K562 (cell line): ENCODE measurements at regions not wholly inside any gene's neighbourhood (a gene's known extent, or its start where the extent isn't known, plus 50 kb on each side); places are given as distances from the start of the nearest gene placed in this dataset.

Source experiments
- ARHGAP35 ChIP-seq: fragments of 450-650 bp; IDR thresholded peaks from 2 replicates; pipeline ENCODE4 v1.6.1; 2018; ENCODE audit not compliant: partially characterized antibody
- GATAD2A ChIP-seq: fragments of 450-650 bp; IDR thresholded peaks from 2 replicates; pipeline ENCODE4 v1.6.1; 2017
- HDAC8 ChIP-seq: fragments of 450-650 bp; IDR thresholded peaks from 2 replicates; pipeline ENCODE4 v1.6.1; 2016; ENCODE audit warnings: mild to moderate bottlenecking, missing genetic modification characterization, moderate library complexity, missing compliant biosample characterization
- HNRNPLL ChIP-seq: fragments of 200-400 bp; formaldehyde crosslinking; IDR thresholded peaks from 2 replicates; pipeline ENCODE4 v1.6.1; 2017; ENCODE audit warnings: low read length, low read depth, mild to moderate bottlenecking; ENCODE audit not compliant: poor library complexity, severe bottlenecking
- SIN3A ChIP-seq, 2 experiments: fragments of 150-350 bp in 1 of 2; IDR thresholded peaks; 2 replicates each; pipeline ENCODE4 v1.6.1; 2011 to 2016; ENCODE audit warnings: borderline replicate concordance in 2 of 2, low read depth in 2 of 2, low read length in 2 of 2, mild to moderate bottlenecking in 2 of 2, moderate library complexity in 2 of 2; ENCODE audit not compliant: control insufficient read depth in 1 of 2
- TOE1 ChIP-seq, 2 experiments: fragments of 450-650 bp in 1 of 2; sonication (generic) in 1 of 2; formaldehyde crosslinking in 1 of 2; IDR thresholded peaks; 2 replicates each; pipeline versions ENCODE4 v1.7.1 to v1.8.0; 2016 to 2022; ENCODE audit warnings: borderline replicate concordance in 2 of 2, mild to moderate bottlenecking in 2 of 2, antibody characterized with exemption in 1 of 2, inconsistent platforms in 1 of 2, low read depth in 1 of 2, missing genetic modification reagents in 1 of 2, moderate library complexity in 1 of 2
- ZNF23 ChIP-seq: fragments of 250-450 bp; sonication (Bioruptor Pico); IDR thresholded peaks from 2 replicates; pipeline ENCODE4 v1.4.0; 2020; ENCODE audit warnings: mild to moderate bottlenecking
- ZNF316 ChIP-seq: fragments of 450-650 bp; IDR thresholded peaks from 2 replicates; pipeline ENCODE4 v1.6.1; 2016
- ZNF589 ChIP-seq: fragments of 200-800 bp; sonication (Bioruptor generic); IDR thresholded peaks from 2 replicates; pipeline ENCODE4 v1.6.1; 2016; ENCODE audit warnings: low read depth, missing genetic modification characterization, missing compliant biosample characterization
- TF ChIP-seq, protein P1 (sequence below), 2 experiments: fragments of 450-650 bp in 1 of 2; sonication (generic) in 1 of 2; formaldehyde crosslinking in 1 of 2; IDR thresholded peaks in 1 of 2; conservative IDR thresholded peaks in 1 of 2; 2 replicates each; pipeline versions ENCODE4 v1.6.1 to v1.8.1; 2016 to 2023; ENCODE audit warnings: mild to moderate bottlenecking in 2 of 2, moderate library complexity in 2 of 2, inconsistent platforms in 1 of 2, missing genetic modification reagents in 1 of 2
- TF ChIP-seq, protein P2 (sequence below): sonication (generic); formaldehyde crosslinking; IDR thresholded peaks from 2 replicates; pipeline ENCODE4 v1.8.1; 2023; ENCODE audit warnings: missing genetic modification reagents, mild to moderate bottlenecking, borderline replicate concordance
- TF ChIP-seq, protein P3 (sequence below), 2 experiments: fragments of 450-650 bp; IDR thresholded peaks; 2 replicates each; pipeline ENCODE4 v1.6.1; 2018; ENCODE audit warnings: mild to moderate bottlenecking in 2 of 2, low read depth in 1 of 2; ENCODE audit not compliant: partially characterized antibody in 2 of 2
- TF ChIP-seq, protein P4 (sequence below): fragments of 450-650 bp; formaldehyde crosslinking; IDR thresholded peaks from 2 replicates; pipeline ENCODE4 v1.4.0; 2020; ENCODE audit warnings: mild to moderate bottlenecking, moderate library complexity

DNA sequence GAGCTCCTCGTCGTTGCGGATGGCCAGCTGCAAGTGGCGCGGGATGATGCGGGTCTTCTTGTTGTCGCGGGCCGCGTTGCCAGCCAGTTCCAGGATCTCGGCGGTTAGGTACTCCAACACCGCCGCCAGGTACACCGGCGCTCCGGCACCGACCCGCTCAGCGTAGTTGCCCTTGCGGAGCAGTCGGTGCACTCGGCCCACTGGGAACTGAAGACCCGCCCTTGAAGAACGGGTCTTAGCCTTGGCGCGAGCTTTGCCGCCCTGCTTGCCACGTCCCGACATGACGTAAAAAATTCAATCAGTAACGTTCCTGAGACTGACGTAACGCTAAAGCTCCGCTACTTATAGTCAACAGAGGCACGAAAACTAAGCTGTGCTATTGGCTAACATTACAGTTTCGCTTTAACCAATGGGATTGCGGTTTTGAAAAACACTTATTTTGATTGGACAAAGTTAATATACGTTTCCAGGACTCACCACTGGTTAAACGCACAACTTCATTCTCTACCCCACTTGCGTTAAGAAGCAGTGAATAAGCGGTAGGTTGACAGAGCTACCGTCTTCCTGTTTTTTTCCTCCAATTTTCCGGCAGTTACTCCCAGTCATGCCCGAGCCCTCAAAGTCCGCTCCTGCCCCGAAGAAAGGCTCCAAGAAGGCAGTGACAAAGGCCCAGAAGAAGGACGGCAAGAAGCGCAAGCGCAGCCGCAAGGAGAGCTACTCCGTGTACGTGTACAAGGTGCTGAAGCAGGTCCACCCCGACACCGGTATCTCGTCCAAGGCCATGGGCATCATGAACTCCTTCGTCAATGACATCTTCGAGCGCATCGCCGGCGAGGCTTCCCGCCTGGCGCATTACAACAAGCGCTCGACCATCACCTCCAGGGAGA, 73.9 kb downstream of the OR2B2 start (continued):
- TF ChIP-seq, protein P1, sequence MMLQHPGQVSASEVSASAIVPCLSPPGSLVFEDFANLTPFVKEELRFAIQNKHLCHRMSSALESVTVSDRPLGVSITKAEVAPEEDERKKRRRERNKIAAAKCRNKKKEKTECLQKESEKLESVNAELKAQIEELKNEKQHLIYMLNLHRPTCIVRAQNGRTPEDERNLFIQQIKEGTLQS (IDR thresholded peaks at IDR 0.05): peak; percentile 88
- TF ChIP-seq, protein P1 (CRISPR knock-in tag; conservative IDR thresholded peaks at IDR 0.05): peak; percentile 85
- TF ChIP-seq, protein P2, sequence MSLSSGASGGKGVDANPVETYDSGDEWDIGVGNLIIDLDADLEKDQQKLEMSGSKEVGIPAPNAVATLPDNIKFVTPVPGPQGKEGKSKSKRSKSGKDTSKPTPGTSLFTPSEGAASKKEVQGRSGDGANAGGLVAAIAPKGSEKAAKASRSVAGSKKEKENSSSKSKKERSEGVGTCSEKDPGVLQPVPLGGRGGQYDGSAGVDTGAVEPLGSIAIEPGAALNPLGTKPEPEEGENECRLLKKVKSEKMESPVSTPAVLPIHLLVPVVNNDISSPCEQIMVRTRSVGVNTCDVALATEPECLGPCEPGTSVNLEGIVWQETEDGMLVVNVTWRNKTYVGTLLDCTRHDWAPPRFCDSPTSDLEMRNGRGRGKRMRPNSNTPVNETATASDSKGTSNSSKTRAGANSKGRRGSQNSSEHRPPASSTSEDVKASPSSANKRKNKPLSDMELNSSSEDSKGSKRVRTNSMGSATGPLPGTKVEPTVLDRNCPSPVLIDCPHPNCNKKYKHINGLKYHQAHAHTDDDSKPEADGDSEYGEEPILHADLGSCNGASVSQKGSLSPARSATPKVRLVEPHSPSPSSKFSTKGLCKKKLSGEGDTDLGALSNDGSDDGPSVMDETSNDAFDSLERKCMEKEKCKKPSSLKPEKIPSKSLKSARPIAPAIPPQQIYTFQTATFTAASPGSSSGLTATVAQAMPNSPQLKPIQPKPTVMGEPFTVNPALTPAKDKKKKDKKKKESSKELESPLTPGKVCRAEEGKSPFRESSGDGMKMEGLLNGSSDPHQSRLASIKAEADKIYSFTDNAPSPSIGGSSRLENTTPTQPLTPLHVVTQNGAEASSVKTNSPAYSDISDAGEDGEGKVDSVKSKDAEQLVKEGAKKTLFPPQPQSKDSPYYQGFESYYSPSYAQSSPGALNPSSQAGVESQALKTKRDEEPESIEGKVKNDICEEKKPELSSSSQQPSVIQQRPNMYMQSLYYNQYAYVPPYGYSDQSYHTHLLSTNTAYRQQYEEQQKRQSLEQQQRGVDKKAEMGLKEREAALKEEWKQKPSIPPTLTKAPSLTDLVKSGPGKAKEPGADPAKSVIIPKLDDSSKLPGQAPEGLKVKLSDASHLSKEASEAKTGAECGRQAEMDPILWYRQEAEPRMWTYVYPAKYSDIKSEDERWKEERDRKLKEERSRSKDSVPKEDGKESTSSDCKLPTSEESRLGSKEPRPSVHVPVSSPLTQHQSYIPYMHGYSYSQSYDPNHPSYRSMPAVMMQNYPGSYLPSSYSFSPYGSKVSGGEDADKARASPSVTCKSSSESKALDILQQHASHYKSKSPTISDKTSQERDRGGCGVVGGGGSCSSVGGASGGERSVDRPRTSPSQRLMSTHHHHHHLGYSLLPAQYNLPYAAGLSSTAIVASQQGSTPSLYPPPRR (CRISPR knock-in tag): peak; percentile 92; the same call in 1 of the 2 replicates
- 0 out of 2 replicates have a peak, but pooled peaks have one; percentile 46 for TF ChIP-seq HDAC8 (tag)
- TF ChIP-seq ZNF23 (CRISPR knock-in tag): no peak
- TF ChIP-seq SIN3A (IDR thresholded peaks at IDR 0.05; ENCODE audit: borderline replicate concordance in 2 of 2, control insufficient read depth in 1 of 2, low read depth in 2 of 2, low read length in 2 of 2): peak; percentile 71 to 76; a peak in 1 of 4 replicates
- TF ChIP-seq ZNF316: no peak
- no peak for TF ChIP-seq ARHGAP35
- peak; percentile 42 for TF ChIP-seq TOE1 (IDR thresholded peaks at IDR 0.05; ENCODE audit: borderline replicate concordance)
- peak; percentile 21; the same call in 1 of the 2 replicates for TF ChIP-seq TOE1 (CRISPR knock-in tag; IDR thresholded peaks at IDR 0.05; ENCODE audit: borderline replicate concordance, low read depth)
- peak; percentile 96 for TF ChIP-seq HNRNPLL
- TF ChIP-seq, protein P3, sequence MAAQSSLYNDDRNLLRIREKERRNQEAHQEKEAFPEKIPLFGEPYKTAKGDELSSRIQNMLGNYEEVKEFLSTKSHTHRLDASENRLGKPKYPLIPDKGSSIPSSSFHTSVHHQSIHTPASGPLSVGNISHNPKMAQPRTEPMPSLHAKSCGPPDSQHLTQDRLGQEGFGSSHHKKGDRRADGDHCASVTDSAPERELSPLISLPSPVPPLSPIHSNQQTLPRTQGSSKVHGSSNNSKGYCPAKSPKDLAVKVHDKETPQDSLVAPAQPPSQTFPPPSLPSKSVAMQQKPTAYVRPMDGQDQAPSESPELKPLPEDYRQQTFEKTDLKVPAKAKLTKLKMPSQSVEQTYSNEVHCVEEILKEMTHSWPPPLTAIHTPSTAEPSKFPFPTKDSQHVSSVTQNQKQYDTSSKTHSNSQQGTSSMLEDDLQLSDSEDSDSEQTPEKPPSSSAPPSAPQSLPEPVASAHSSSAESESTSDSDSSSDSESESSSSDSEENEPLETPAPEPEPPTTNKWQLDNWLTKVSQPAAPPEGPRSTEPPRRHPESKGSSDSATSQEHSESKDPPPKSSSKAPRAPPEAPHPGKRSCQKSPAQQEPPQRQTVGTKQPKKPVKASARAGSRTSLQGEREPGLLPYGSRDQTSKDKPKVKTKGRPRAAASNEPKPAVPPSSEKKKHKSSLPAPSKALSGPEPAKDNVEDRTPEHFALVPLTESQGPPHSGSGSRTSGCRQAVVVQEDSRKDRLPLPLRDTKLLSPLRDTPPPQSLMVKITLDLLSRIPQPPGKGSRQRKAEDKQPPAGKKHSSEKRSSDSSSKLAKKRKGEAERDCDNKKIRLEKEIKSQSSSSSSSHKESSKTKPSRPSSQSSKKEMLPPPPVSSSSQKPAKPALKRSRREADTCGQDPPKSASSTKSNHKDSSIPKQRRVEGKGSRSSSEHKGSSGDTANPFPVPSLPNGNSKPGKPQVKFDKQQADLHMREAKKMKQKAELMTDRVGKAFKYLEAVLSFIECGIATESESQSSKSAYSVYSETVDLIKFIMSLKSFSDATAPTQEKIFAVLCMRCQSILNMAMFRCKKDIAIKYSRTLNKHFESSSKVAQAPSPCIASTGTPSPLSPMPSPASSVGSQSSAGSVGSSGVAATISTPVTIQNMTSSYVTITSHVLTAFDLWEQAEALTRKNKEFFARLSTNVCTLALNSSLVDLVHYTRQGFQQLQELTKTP (IDR thresholded peaks at IDR 0.05; ENCODE audit: low read depth in 1 of 2, partially characterized antibody in 2 of 2): peak; percentile 78 to 90
- TF ChIP-seq ZNF589 (CRISPR knock-in tag): no peak
- TF ChIP-seq, protein P4, sequence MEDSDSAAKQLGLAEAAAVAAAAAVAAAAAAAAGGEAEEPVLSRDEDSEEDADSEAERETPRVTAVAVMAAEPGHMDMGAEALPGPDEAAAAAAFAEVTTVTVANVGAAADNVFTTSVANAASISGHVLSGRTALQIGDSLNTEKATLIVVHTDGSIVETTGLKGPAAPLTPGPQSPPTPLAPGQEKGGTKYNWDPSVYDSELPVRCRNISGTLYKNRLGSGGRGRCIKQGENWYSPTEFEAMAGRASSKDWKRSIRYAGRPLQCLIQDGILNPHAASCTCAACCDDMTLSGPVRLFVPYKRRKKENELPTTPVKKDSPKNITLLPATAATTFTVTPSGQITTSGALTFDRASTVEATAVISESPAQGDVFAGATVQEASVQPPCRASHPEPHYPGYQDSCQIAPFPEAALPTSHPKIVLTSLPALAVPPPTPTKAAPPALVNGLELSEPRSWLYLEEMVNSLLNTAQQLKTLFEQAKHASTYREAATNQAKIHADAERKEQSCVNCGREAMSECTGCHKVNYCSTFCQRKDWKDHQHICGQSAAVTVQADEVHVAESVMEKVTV (CRISPR knock-in tag): no peak
- TF ChIP-seq GATAD2A: no peak; the same call in 1 of the 2 replicates
